ENCODE measurements at regions not wholly inside any gene's neighbourhood (a gene's known extent, or its start where the extent isn't known, plus 50 kb on each side); places are given as distances from the start of the nearest gene placed in this dataset.

GRCh38 chr12:20213723-20214625 is 154.4 kb upstream of the PDE3A start:
- Histone ChIP-seq H3K9me3 (ENCODE audit: control insufficient read depth, insufficient read depth, low read length) (no peaks in the 10 kb centered on the region), H3K27ac (ENCODE audit: low read depth, low read length) (peak overlapping the region; percentile 90), H3K9ac (ENCODE audit: low read depth, low read length) (no peak overlapping the region), H3K27me3 (ENCODE audit: control insufficient read depth, insufficient read depth, low read length) (no peaks in the 10 kb centered on the region), H3K4me1 (ENCODE audit: control insufficient read depth, insufficient read depth, low read length) (peaks cover 15% of the 10 kb centered on the region), H3K36me3 (ENCODE audit: control insufficient read depth, insufficient read depth, low read length) (no peaks in the 10 kb centered on the region), H3K4me3 (ENCODE audit: low read depth, low read length) (no peak overlapping the region)

DNA sequence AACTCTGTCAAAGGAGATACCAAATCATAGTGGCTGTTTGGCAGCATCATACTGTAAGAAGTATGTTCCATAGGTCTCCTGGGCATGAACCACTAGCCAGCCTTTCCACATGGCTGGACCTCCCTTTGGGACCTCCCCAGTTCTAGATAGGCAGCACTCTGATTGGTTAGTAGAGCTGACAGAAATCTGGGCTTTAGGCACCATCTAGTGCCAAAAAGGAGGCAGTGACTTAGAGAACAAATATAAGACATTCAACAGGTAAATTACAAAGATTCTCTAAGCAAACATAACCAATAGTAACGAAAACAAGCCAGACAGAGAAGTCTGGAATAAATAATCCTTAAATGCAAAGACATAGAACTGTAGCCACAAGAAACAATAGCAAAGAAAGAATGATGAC is 148.0 kb upstream of the PDE3A start:
- H3K9me3 ChIP-seq (ENCODE audit: control insufficient read depth, insufficient read depth, low read length) = no peaks in the 10 kb centered on the region; the same call in 1 of the 2 replicates
- no peak overlapping the region for H3K9ac ChIP-seq (ENCODE audit: low read depth, low read length)
- no peak overlapping the region for H3K27ac ChIP-seq (ENCODE audit: low read depth, low read length)
- no peaks in the 10 kb centered on the region for H3K27me3 ChIP-seq (ENCODE audit: control insufficient read depth, insufficient read depth, low read length)
- no peak overlapping the region for H3K4me3 ChIP-seq (ENCODE audit: low read depth, low read length)
- H3K4me1 ChIP-seq (ENCODE audit: control insufficient read depth, insufficient read depth, low read length) = no peaks in the 10 kb centered on the region
- H3K36me3 ChIP-seq (ENCODE audit: control insufficient read depth, insufficient read depth, low read length) = no peaks in the 10 kb centered on the region

DNA sequence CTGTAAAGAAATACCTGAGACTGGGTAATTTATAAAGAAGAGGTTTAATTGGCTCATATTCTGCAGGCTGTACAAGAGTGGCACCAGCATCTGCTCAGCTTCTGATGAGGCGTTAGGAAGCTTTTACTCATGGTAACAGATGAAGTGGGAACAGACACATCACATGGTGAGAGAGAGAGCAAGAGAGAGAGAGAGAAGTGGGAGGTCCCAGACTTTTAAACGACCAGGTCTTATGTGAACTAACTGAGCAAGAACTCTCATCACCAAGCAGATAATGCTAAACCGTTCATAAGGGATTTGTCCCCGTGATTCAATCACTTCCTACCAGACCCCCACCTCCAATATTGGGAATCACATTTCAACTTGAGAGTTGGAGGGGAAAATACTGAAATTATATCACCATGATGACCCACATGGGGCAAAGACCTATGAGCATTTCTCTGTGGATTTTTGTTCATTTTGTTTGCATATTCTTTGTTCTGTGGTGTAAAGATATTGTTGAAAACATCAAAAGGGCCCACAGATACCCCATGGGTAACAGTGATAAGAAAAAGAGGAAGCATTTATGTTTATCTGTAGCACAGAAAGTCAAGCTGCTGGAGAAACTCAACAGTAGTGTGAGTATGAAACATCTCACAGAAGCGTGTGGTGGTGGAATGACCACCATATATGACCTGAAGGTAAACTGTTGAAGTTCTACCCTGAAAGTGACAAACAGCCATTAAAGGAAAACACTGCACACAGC is 135.2 kb upstream of the PDE3A start:
- Histone ChIP-seq H3K4me1 (ENCODE audit: control insufficient read depth, insufficient read depth, low read length) (no peaks in the 10 kb centered on the region), H3K9ac (ENCODE audit: low read depth, low read length) (no peak overlapping the region), H3K36me3 (ENCODE audit: control insufficient read depth, insufficient read depth, low read length) (no peaks in the 10 kb centered on the region), H3K27me3 (ENCODE audit: control insufficient read depth, insufficient read depth, low read length) (no peaks in the 10 kb centered on the region), H3K9me3 (ENCODE audit: control insufficient read depth, insufficient read depth, low read length) (peaks cover 12% of the 10 kb centered on the region), H3K27ac (ENCODE audit: low read depth, low read length) (no peak overlapping the region), H3K4me3 (ENCODE audit: low read depth, low read length) (no peak overlapping the region)

GRCh38 chr12:20234474-20234873 is 133.9 kb upstream of the PDE3A start:
- Histone ChIP-seq H3K9me3 (ENCODE audit: control insufficient read depth, insufficient read depth, low read length) (peaks cover 12% of the 10 kb centered on the region), H3K36me3 (ENCODE audit: control insufficient read depth, insufficient read depth, low read length) (no peaks in the 10 kb centered on the region), H3K4me3 (ENCODE audit: low read depth, low read length) (no peak overlapping the region), H3K27me3 (ENCODE audit: control insufficient read depth, insufficient read depth, low read length) (no peaks in the 10 kb centered on the region), H3K27ac (ENCODE audit: low read depth, low read length) (no peak overlapping the region), H3K4me1 (ENCODE audit: control insufficient read depth, insufficient read depth, low read length) (no peaks in the 10 kb centered on the region), H3K9ac (ENCODE audit: low read depth, low read length) (no peak overlapping the region)

GRCh38 chr12:20237091-20237490 is 131.2 kb upstream of the PDE3A start:
- Histone ChIP-seq H3K4me1 (ENCODE audit: control insufficient read depth, insufficient read depth, low read length) (no peaks in the 10 kb centered on the region), H3K36me3 (ENCODE audit: control insufficient read depth, insufficient read depth, low read length) (no peaks in the 10 kb centered on the region), H3K4me3 (ENCODE audit: low read depth, low read length) (no peak overlapping the region), H3K9me3 (ENCODE audit: control insufficient read depth, insufficient read depth, low read length) (0 out of 2 replicates have a peak, but pooled peaks cover 7% of the 10 kb centered on the region), H3K27ac (ENCODE audit: low read depth, low read length) (no peak overlapping the region), H3K9ac (ENCODE audit: low read depth, low read length) (no peak overlapping the region), H3K27me3 (ENCODE audit: control insufficient read depth, insufficient read depth, low read length) (no peaks in the 10 kb centered on the region)

DNA sequence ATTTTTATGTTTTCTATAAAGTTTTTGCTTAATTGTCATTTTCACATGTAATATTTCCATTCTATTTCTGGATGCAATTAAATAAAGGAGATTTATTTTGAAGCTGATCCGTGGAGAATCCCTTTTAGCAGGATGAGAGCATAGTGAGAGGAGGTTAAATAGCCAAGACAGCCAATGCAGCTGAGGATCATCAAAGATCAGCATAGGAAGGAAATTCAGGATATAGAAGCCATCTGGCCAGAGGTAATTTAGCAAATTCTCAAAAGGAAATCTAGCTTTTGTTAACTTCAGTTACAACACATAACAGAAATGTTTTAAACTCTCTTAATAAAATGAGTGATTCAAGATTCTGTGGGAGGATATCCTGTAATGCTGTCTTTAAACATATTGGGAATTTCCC is 122.8 kb upstream of the PDE3A start:
- Histone ChIP-seq H3K27me3 (ENCODE audit: control insufficient read depth, insufficient read depth, low read length) (no peaks in the 10 kb centered on the region), H3K4me3 (ENCODE audit: low read depth, low read length) (no peak overlapping the region), H3K36me3 (ENCODE audit: control insufficient read depth, insufficient read depth, low read length) (no peaks in the 10 kb centered on the region), H3K9me3 (ENCODE audit: control insufficient read depth, insufficient read depth, low read length) (no peaks in the 10 kb centered on the region), H3K9ac (ENCODE audit: low read depth, low read length) (no peak overlapping the region), H3K27ac (ENCODE audit: low read depth, low read length) (no peak overlapping the region), H3K4me1 (ENCODE audit: control insufficient read depth, insufficient read depth, low read length) (peaks cover 7% of the 10 kb centered on the region; the same call in 1 of the 2 replicates)

DNA sequence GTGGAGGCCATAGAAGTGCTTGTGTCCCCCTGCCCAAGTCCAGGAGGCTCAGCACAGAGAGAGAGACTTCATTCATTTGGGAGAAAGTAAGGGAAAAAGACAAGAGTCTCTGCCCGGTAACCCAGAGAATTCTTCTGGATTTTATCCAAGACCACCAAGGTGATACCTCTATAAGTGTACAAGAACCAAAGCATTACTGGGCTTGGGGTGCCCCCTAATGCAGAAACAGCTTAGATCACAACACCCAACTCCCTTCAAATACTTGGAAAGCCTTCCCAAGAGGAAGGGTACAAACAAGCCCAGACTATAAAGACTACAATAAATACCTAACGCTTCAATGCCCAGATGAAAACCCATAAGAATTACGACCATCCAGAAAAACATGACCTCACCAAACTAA is 119.7 kb upstream of the PDE3A start:
- no peak overlapping the region for H3K27ac ChIP-seq (ENCODE audit: low read depth, low read length)
- no peaks in the 10 kb centered on the region for H3K36me3 ChIP-seq (ENCODE audit: control insufficient read depth, insufficient read depth, low read length)
- H3K4me3 ChIP-seq (ENCODE audit: low read depth, low read length) = no peak overlapping the region
- peaks cover 7% of the 10 kb centered on the region; the same call in 1 of the 2 replicates for H3K4me1 ChIP-seq (ENCODE audit: control insufficient read depth, insufficient read depth, low read length)
- no peaks in the 10 kb centered on the region for H3K27me3 ChIP-seq (ENCODE audit: control insufficient read depth, insufficient read depth, low read length)
- no peaks in the 10 kb centered on the region for H3K9me3 ChIP-seq (ENCODE audit: control insufficient read depth, insufficient read depth, low read length)
- no peak overlapping the region for H3K9ac ChIP-seq (ENCODE audit: low read depth, low read length)

- H3K36me3 ChIP-seq (ENCODE audit: control insufficient read depth, insufficient read depth, low read length) = no peaks in the 10 kb centered on the region
- H3K4me1 ChIP-seq (ENCODE audit: control insufficient read depth, insufficient read depth, low read length) = peaks cover 7% of the 10 kb centered on the region; the same call in 1 of the 2 replicates
- H3K9ac ChIP-seq (ENCODE audit: low read depth, low read length) = no peak overlapping the region
- no peak overlapping the region for H3K27ac ChIP-seq (ENCODE audit: low read depth, low read length)
- no peaks in the 10 kb centered on the region for H3K9me3 ChIP-seq (ENCODE audit: control insufficient read depth, insufficient read depth, low read length)
- H3K27me3 ChIP-seq (ENCODE audit: control insufficient read depth, insufficient read depth, low read length) = no peaks in the 10 kb centered on the region
- H3K4me3 ChIP-seq (ENCODE audit: low read depth, low read length) = no peak overlapping the region
These were observed 117.6 kb upstream of the PDE3A start for GRCh38 chr12:20250761-20251160.

GRCh38 chr12:20257311-20257710 is 111.0 kb upstream of the PDE3A start:
- H3K9me3 ChIP-seq (ENCODE audit: control insufficient read depth, insufficient read depth, low read length) = no peaks in the 10 kb centered on the region
- H3K27ac ChIP-seq (ENCODE audit: low read depth, low read length) = no peak overlapping the region
- H3K27me3 ChIP-seq (ENCODE audit: control insufficient read depth, insufficient read depth, low read length) = no peaks in the 10 kb centered on the region
- H3K9ac ChIP-seq (ENCODE audit: low read depth, low read length) = no peak overlapping the region
- H3K36me3 ChIP-seq (ENCODE audit: control insufficient read depth, insufficient read depth, low read length) = no peaks in the 10 kb centered on the region
- H3K4me1 ChIP-seq (ENCODE audit: control insufficient read depth, insufficient read depth, low read length) = 0 out of 2 replicates have a peak, but pooled peaks cover 4% of the 10 kb centered on the region
- H3K4me3 ChIP-seq (ENCODE audit: low read depth, low read length) = no peak overlapping the region

- Histone ChIP-seq H3K4me1 (ENCODE audit: control insufficient read depth, insufficient read depth, low read length) (peaks cover 21% of the 10 kb centered on the region), H3K4me3 (ENCODE audit: low read depth, low read length) (no peak overlapping the region), H3K9ac (ENCODE audit: low read depth, low read length) (no peak overlapping the region), H3K9me3 (ENCODE audit: control insufficient read depth, insufficient read depth, low read length) (no peaks in the 10 kb centered on the region), H3K27ac (ENCODE audit: low read depth, low read length) (no peak overlapping the region), H3K36me3 (ENCODE audit: control insufficient read depth, insufficient read depth, low read length) (no peaks in the 10 kb centered on the region), H3K27me3 (ENCODE audit: control insufficient read depth, insufficient read depth, low read length) (no peaks in the 10 kb centered on the region)
These were observed 108.6 kb upstream of the PDE3A start for GRCh38 chr12:20259786-20260185.

GRCh38 chr12:20260851-20261250 is 107.5 kb upstream of the PDE3A start:
- Histone ChIP-seq H3K27ac (ENCODE audit: low read depth, low read length) (no peak overlapping the region), H3K9me3 (ENCODE audit: control insufficient read depth, insufficient read depth, low read length) (no peaks in the 10 kb centered on the region), H3K9ac (ENCODE audit: low read depth, low read length) (no peak overlapping the region), H3K4me1 (ENCODE audit: control insufficient read depth, insufficient read depth, low read length) (peaks cover 29% of the 10 kb centered on the region), H3K27me3 (ENCODE audit: control insufficient read depth, insufficient read depth, low read length) (no peaks in the 10 kb centered on the region), H3K36me3 (ENCODE audit: control insufficient read depth, insufficient read depth, low read length) (no peaks in the 10 kb centered on the region), H3K4me3 (ENCODE audit: low read depth, low read length) (no peak overlapping the region)

All from HUES48 (cell line).